ENCODE measurements at regions not wholly inside any gene's neighbourhood (a gene's known extent, or its start where the extent isn't known, plus 50 kb on each side); places are given as distances from the start of the nearest gene placed in this dataset.

GRCh38 chr2:237160271-237160919 is 74.7 kb downstream of the COPS8 start:
- Histone ChIP-seq H3K18ac (ENCODE audit: low read length) (peak overlapping the region; percentile 57), H3K9me3 (replicated peaks in 1 of 2; ENCODE audit: control insufficient read depth in 2 of 2, insufficient read depth in 1 of 2, low read depth in 1 of 2, low read length in 2 of 2) (no peaks in the 10 kb centered on the region), H2BK5ac (ENCODE audit: low read length) (no peak overlapping the region), H2BK120ac (ENCODE audit: low read depth, low read length) (peak overlapping the region; percentile 78), H3K36me3 (replicated peaks in 1 of 2; ENCODE audit: control insufficient read depth in 2 of 2, insufficient read depth in 2 of 2, low read length in 2 of 2) (no peaks in the 10 kb centered on the region), H2AFZ (ENCODE audit: low read length) (no peak overlapping the region), H3K27ac (replicated peaks; ENCODE audit: low read length) (no peak overlapping the region), H3K27me3 (ENCODE audit: control insufficient read depth in 3 of 3, insufficient read depth in 3 of 3, low read depth in 1 of 3, low read length in 3 of 3) (peaks cover 0 to 5% (median 0%) of the 10 kb centered on the region in 3 experiments), H3K23ac (ENCODE audit: low read depth, low read length, poor library complexity) (no peak overlapping the region), H4K8ac (ENCODE audit: low read depth, low read length) (no peak overlapping the region), H3K9ac (ENCODE audit: low read depth, low read length, poor library complexity) (no peak overlapping the region), H2BK15ac (ENCODE audit: low read length) (no peak overlapping the region), H2AK5ac (ENCODE audit: low read depth, low read length) (peak overlapping the region; percentile 25), H3K14ac (ENCODE audit: low read length) (no peak overlapping the region), H3K4me2 (ENCODE audit: insufficient read depth, low read length, poor library complexity, severe bottlenecking) (no peak overlapping the region), H4K91ac (ENCODE audit: low read depth, low read length, poor library complexity) (no peak overlapping the region), H3K4me1 (ENCODE audit: control insufficient read depth in 2 of 2, insufficient read depth in 1 of 2, low read depth in 1 of 2, low read length in 2 of 2) (peaks cover 0 to 2% of the 10 kb centered on the region in 2 donors), H3K4ac (ENCODE audit: low read length) (no peak overlapping the region), H2BK12ac (ENCODE audit: low read length) (no peak overlapping the region), H3K79me1 (ENCODE audit: low read depth, low read length) (no peaks in the 10 kb centered on the region), H3K4me3 (ENCODE audit: low read length in 2 of 2) (no peak overlapping the region)
- WGBS, 2 donors (ENCODE audit: extremely low coverage in 2 of 2, insufficient read length in 2 of 2, insufficient replicate concordance in 1 of 2), result no CpG with 5 or more reads among the region's 9 CpGs
- no peak for DNase-seq (ENCODE audit: low spot score)

- no peak overlapping the region for H2BK5ac ChIP-seq (ENCODE audit: low read length)
- no peak overlapping the region for H4K8ac ChIP-seq (ENCODE audit: low read depth, low read length)
- no peak overlapping the region for H3K18ac ChIP-seq (ENCODE audit: low read length)
- H3K27me3 ChIP-seq (ENCODE audit: control insufficient read depth in 3 of 3, insufficient read depth in 3 of 3, low read depth in 1 of 3, low read length in 3 of 3), result peaks cover 0 to 5% (median 0%) of the 10 kb centered on the region in 3 experiments
- H3K9me3 ChIP-seq (replicated peaks in 1 of 2; ENCODE audit: control insufficient read depth in 2 of 2, insufficient read depth in 1 of 2, low read depth in 1 of 2, low read length in 2 of 2), result no peaks in the 10 kb centered on the region
- no peak overlapping the region for H2AFZ ChIP-seq (ENCODE audit: low read length)
- H3K4me3 ChIP-seq (ENCODE audit: low read length in 2 of 2), result peak overlapping the region in 1 of 2 donors; percentile 18
- no peak overlapping the region for H2AK5ac ChIP-seq (ENCODE audit: low read depth, low read length)
- H2BK120ac ChIP-seq (ENCODE audit: low read depth, low read length), result no peak overlapping the region
- no peaks in the 10 kb centered on the region for H3K79me1 ChIP-seq (ENCODE audit: low read depth, low read length)
- H3K27ac ChIP-seq (replicated peaks; ENCODE audit: low read length), result no peak overlapping the region
- no peak overlapping the region for H2BK15ac ChIP-seq (ENCODE audit: low read length)
- no peak overlapping the region for H3K4ac ChIP-seq (ENCODE audit: low read length)
- H3K9ac ChIP-seq (ENCODE audit: low read depth, low read length, poor library complexity), result no peak overlapping the region
- H2BK12ac ChIP-seq (ENCODE audit: low read length), result no peak overlapping the region
- no peak overlapping the region for H3K23ac ChIP-seq (ENCODE audit: low read depth, low read length, poor library complexity)
- DNase-seq (ENCODE audit: low spot score), result no peak
- no peaks in the 10 kb centered on the region for H3K36me3 ChIP-seq (replicated peaks in 1 of 2; ENCODE audit: control insufficient read depth in 2 of 2, insufficient read depth in 2 of 2, low read length in 2 of 2)
- no peak overlapping the region for H3K14ac ChIP-seq (ENCODE audit: low read length)
- no peak overlapping the region for H4K91ac ChIP-seq (ENCODE audit: low read depth, low read length, poor library complexity)
- no CpG with 5 or more reads among the region's 5 CpGs for WGBS, 2 donors (ENCODE audit: extremely low coverage in 2 of 2, insufficient read length in 2 of 2, insufficient replicate concordance in 1 of 2)
- H3K4me1 ChIP-seq (ENCODE audit: control insufficient read depth in 2 of 2, insufficient read depth in 1 of 2, low read depth in 1 of 2, low read length in 2 of 2), result no peaks in the 10 kb centered on the region
- H3K4me2 ChIP-seq (ENCODE audit: insufficient read depth, low read length, poor library complexity, severe bottlenecking), result no peak overlapping the region
Observed at GRCh38 chr2:237161189-237161588, 75.5 kb downstream of the COPS8 start.

GRCh38 chr2:237162959-237163358 is 77.3 kb downstream of the COPS8 start:
- WGBS, 2 donors (ENCODE audit: extremely low coverage in 2 of 2, insufficient read length in 2 of 2, insufficient replicate concordance in 1 of 2), result no CpG with 5 or more reads among the region's 5 CpGs

GRCh38 chr2:237164474-237165042 is 78.9 kb downstream of the COPS8 start:
- DNase-seq (ENCODE audit: low spot score), result no peak
- no peak overlapping the region for H3K4me2 ChIP-seq (ENCODE audit: insufficient read depth, low read length, poor library complexity, severe bottlenecking)
- no peak overlapping the region for H2BK120ac ChIP-seq (ENCODE audit: low read depth, low read length)
- H3K9ac ChIP-seq (ENCODE audit: low read depth, low read length, poor library complexity), result no peak overlapping the region
- H2AFZ ChIP-seq (ENCODE audit: low read length), result no peak overlapping the region
- no peak overlapping the region for H3K23ac ChIP-seq (ENCODE audit: low read depth, low read length, poor library complexity)
- H2BK12ac ChIP-seq (ENCODE audit: low read length), result no peak overlapping the region
- H4K8ac ChIP-seq (ENCODE audit: low read depth, low read length), result no peak overlapping the region
- H3K4me1 ChIP-seq (ENCODE audit: control insufficient read depth in 2 of 2, insufficient read depth in 1 of 2, low read depth in 1 of 2, low read length in 2 of 2), result no peaks in the 10 kb centered on the region
- H3K14ac ChIP-seq (ENCODE audit: low read length), result no peak overlapping the region
- H3K9me3 ChIP-seq (replicated peaks in 1 of 2; ENCODE audit: control insufficient read depth in 2 of 2, insufficient read depth in 1 of 2, low read depth in 1 of 2, low read length in 2 of 2), result peaks cover 0 to 3% of the 10 kb centered on the region in 2 donors
- no peak overlapping the region for H3K4me3 ChIP-seq (ENCODE audit: low read length in 2 of 2)
- no peaks in the 10 kb centered on the region for H3K36me3 ChIP-seq (replicated peaks in 1 of 2; ENCODE audit: control insufficient read depth in 2 of 2, insufficient read depth in 2 of 2, low read length in 2 of 2)
- no CpG with 5 or more reads among the region's 10 CpGs for WGBS, 2 donors (ENCODE audit: extremely low coverage in 2 of 2, insufficient read length in 2 of 2, insufficient replicate concordance in 1 of 2)
- no peak overlapping the region for H2AK5ac ChIP-seq (ENCODE audit: low read depth, low read length)
- no peak overlapping the region for H3K4ac ChIP-seq (ENCODE audit: low read length)
- H3K18ac ChIP-seq (ENCODE audit: low read length), result no peak overlapping the region
- peaks cover 0 to 6% (median 0%) of the 10 kb centered on the region in 3 experiments for H3K27me3 ChIP-seq (ENCODE audit: control insufficient read depth in 3 of 3, insufficient read depth in 3 of 3, low read depth in 1 of 3, low read length in 3 of 3)
- H2BK15ac ChIP-seq (ENCODE audit: low read length), result no peak overlapping the region
- no peak overlapping the region for H3K27ac ChIP-seq (replicated peaks; ENCODE audit: low read length)
- H3K79me1 ChIP-seq (ENCODE audit: low read depth, low read length), result no peaks in the 10 kb centered on the region
- H2BK5ac ChIP-seq (ENCODE audit: low read length), result no peak overlapping the region
- no peak overlapping the region for H4K91ac ChIP-seq (ENCODE audit: low read depth, low read length, poor library complexity)

More at GRCh38 chr2:237162959-237163358, 77.3 kb downstream of the COPS8 start:
- no peak overlapping the region for H3K4me3 ChIP-seq (ENCODE audit: low read length in 2 of 2)
- no peak overlapping the region for H3K18ac ChIP-seq (ENCODE audit: low read length)
- H2BK15ac ChIP-seq (ENCODE audit: low read length), result no peak overlapping the region
- no peak overlapping the region for H3K9ac ChIP-seq (ENCODE audit: low read depth, low read length, poor library complexity)
- H4K8ac ChIP-seq (ENCODE audit: low read depth, low read length), result no peak overlapping the region
- no peaks in the 10 kb centered on the region for H3K36me3 ChIP-seq (replicated peaks in 1 of 2; ENCODE audit: control insufficient read depth in 2 of 2, insufficient read depth in 2 of 2, low read length in 2 of 2)
- no peaks in the 10 kb centered on the region for H3K79me1 ChIP-seq (ENCODE audit: low read depth, low read length)
- H2AK5ac ChIP-seq (ENCODE audit: low read depth, low read length), result no peak overlapping the region
- no peak overlapping the region for H3K23ac ChIP-seq (ENCODE audit: low read depth, low read length, poor library complexity)
- H3K27me3 ChIP-seq (ENCODE audit: control insufficient read depth in 3 of 3, insufficient read depth in 3 of 3, low read depth in 1 of 3, low read length in 3 of 3), result peaks cover 0 to 9% (median 0%) of the 10 kb centered on the region in 3 experiments
- H3K4me2 ChIP-seq (ENCODE audit: insufficient read depth, low read length, poor library complexity, severe bottlenecking), result no peak overlapping the region
- H3K9me3 ChIP-seq (replicated peaks in 1 of 2; ENCODE audit: control insufficient read depth in 2 of 2, insufficient read depth in 1 of 2, low read depth in 1 of 2, low read length in 2 of 2), result no peaks in the 10 kb centered on the region
- no peak overlapping the region for H2BK5ac ChIP-seq (ENCODE audit: low read length)
- no peak overlapping the region for H3K4ac ChIP-seq (ENCODE audit: low read length)
- no peak overlapping the region for H2AFZ ChIP-seq (ENCODE audit: low read length)
- no peaks in the 10 kb centered on the region for H3K4me1 ChIP-seq (ENCODE audit: control insufficient read depth in 2 of 2, insufficient read depth in 1 of 2, low read depth in 1 of 2, low read length in 2 of 2)
- DNase-seq (ENCODE audit: low spot score), result no peak
- H3K27ac ChIP-seq (replicated peaks; ENCODE audit: low read length), result no peak overlapping the region
- no peak overlapping the region for H2BK12ac ChIP-seq (ENCODE audit: low read length)
- no peak overlapping the region for H2BK120ac ChIP-seq (ENCODE audit: low read depth, low read length)
- no peak overlapping the region for H4K91ac ChIP-seq (ENCODE audit: low read depth, low read length, poor library complexity)
- H3K14ac ChIP-seq (ENCODE audit: low read length), result no peak overlapping the region
